ENCODE measurements at regions not wholly inside any gene's neighbourhood (a gene's known extent, or its start where the extent isn't known, plus 50 kb on each side); places are given as distances from the start of the nearest gene placed in this dataset.
"Not testable (repeated sequence)": the region's sequence is repeated elsewhere in the genome, so short reads cannot be mapped to it uniquely, and the experiment has no call there.

DNA sequence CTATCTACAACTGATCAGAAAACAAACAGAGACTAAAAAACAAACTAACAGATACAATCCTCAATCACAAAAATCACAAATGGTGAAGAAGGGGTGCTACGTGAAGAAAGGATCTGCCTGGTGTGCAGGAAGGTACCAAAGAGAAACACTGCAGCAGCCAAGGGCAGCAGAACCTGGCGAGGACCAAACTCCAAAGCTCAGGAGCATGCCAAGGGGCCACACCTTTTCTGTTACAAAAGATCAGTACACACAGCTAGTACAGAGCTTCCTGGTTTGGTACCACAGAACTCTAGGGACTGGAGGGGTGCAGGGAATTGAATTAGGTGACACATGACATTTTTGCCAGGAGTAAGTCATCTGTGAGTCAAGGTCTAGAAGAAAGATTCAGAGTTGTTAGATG, 107.4 kb upstream of the GRM7 start:
- DNase-seq (no peak), ATAC-seq (ENCODE audit: insufficient read depth, low read depth) (no peak)
- Histone ChIP-seq H3K79me2 (ENCODE audit: insufficient read depth, low read length) (no peaks in the 10 kb centered on the region), H3K36me3 (ENCODE audit: insufficient read depth, low read length) (no peaks in the 10 kb centered on the region), H3K27ac (ENCODE audit: low read length) (no peak overlapping the region), H2AFZ (ENCODE audit: low read depth, low read length) (no peak overlapping the region), H4K20me1 (ENCODE audit: insufficient read depth, low read length) (no peaks in the 10 kb centered on the region), H3K9ac (ENCODE audit: low read depth, low read length) (no peak overlapping the region), H3K4me1 (ENCODE audit: insufficient read depth, low read length) (no peaks in the 10 kb centered on the region), H3K27me3 (ENCODE audit: insufficient read depth, low read length, poor library complexity) (no peaks in the 10 kb centered on the region), H3K4me3 (ENCODE audit: low read depth in 1 of 2, low read length in 2 of 2) (no peak overlapping the region), H3K9me3 (ENCODE audit: insufficient read depth, low read length, severe bottlenecking) (no peaks in the 10 kb centered on the region), H3K4me2 (ENCODE audit: insufficient read depth, low read length) (no peak overlapping the region)
- TF ChIP-seq EZH2 (IDR thresholded peaks at IDR 0.05; ENCODE audit: borderline replicate concordance, low read depth, low read length, severe bottlenecking) = no peak
- TF ChIP-seq, protein P1, sequence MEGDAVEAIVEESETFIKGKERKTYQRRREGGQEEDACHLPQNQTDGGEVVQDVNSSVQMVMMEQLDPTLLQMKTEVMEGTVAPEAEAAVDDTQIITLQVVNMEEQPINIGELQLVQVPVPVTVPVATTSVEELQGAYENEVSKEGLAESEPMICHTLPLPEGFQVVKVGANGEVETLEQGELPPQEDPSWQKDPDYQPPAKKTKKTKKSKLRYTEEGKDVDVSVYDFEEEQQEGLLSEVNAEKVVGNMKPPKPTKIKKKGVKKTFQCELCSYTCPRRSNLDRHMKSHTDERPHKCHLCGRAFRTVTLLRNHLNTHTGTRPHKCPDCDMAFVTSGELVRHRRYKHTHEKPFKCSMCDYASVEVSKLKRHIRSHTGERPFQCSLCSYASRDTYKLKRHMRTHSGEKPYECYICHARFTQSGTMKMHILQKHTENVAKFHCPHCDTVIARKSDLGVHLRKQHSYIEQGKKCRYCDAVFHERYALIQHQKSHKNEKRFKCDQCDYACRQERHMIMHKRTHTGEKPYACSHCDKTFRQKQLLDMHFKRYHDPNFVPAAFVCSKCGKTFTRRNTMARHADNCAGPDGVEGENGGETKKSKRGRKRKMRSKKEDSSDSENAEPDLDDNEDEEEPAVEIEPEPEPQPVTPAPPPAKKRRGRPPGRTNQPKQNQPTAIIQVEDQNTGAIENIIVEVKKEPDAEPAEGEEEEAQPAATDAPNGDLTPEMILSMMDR (IDR thresholded peaks at IDR 0.05; ENCODE audit: borderline replicate concordance, extremely low read depth, low read length, poor library complexity, severe bottlenecking) = no peak

DNA sequence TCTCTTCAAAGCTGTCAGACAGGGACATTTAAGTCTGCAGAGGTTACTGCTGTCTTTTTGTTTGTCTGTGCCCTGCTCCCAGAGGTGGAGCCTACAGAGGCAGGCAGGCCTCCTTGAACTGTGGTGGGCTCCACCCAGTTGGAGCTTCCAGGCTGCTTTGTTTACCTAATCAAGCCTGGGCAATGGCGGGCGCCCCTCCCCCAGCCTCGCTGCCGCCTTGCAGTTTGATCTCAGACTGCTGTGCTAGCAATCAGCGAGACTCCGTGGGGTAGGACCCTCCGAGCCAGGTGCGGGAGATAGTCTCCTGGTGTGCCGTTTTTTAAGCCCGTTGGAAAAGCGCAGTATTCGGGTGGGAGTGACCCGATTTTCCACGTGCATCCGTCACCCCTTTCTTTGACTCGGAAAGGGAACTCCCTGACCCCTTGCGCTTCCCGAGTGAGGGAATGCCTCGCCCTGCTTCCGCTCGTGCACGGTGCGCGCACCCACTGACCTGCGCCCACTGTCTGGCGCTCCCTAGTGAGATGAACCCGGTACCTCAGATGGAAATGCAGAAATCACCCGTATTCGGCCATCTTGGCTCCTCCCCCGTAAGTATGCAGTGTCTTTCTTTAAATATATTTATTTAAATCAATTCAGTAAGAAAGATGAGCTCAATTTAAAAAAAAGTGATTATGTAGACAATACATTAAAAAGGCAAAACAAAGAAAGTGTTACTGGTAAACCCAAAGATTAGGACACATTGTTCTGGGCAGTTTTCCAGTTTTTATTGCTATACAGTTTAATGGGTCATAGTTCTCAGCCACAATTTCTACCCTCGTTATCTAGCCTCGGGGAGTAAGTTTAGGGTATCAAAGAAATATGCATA, 91.2 kb upstream of the GRM7 start:
- H3K36me3 ChIP-seq (ENCODE audit: insufficient read depth, low read length); H2AFZ ChIP-seq (ENCODE audit: low read depth, low read length); ATAC-seq (ENCODE audit: insufficient read depth, low read depth); H3K4me3 ChIP-seq (ENCODE audit: low read depth in 1 of 2, low read length in 2 of 2); H3K9me3 ChIP-seq (ENCODE audit: insufficient read depth, low read length, severe bottlenecking); H3K4me2 ChIP-seq (ENCODE audit: insufficient read depth, low read length); H3K27me3 ChIP-seq (ENCODE audit: insufficient read depth, low read length, poor library complexity); H3K4me1 ChIP-seq (ENCODE audit: insufficient read depth, low read length); H3K9ac ChIP-seq (ENCODE audit: low read depth, low read length); H3K79me2 ChIP-seq (ENCODE audit: insufficient read depth, low read length); H4K20me1 ChIP-seq (ENCODE audit: insufficient read depth, low read length); DNase-seq; H3K27ac ChIP-seq (ENCODE audit: low read length): not testable (repeated sequence)

DNA sequence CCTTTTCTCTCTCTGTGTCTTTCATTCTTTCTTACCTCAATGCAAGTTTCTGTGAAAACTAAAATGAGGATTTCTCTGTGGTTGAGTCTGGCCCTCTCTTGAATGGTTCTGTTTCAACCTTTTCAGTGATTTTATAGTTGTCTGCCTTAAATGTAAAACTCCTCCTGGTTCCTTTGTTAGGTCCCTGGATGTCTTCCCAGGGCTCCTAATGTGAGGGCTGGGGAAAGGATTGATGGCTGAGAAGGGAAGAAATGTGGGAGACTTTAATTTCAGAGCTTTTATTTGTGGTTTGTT, 90.6 kb upstream of the GRM7 start:
- no peak overlapping the region for H3K4me3 ChIP-seq (ENCODE audit: low read depth in 1 of 2, low read length in 2 of 2)
- no peak overlapping the region for H3K27ac ChIP-seq (ENCODE audit: low read length)
- TF ChIP-seq, protein P1 (IDR thresholded peaks at IDR 0.05; ENCODE audit: borderline replicate concordance, extremely low read depth, low read length, poor library complexity, severe bottlenecking) = no peak
- TF ChIP-seq EZH2 (IDR thresholded peaks at IDR 0.05; ENCODE audit: borderline replicate concordance, low read depth, low read length, severe bottlenecking) = no peak
- H3K9me3 ChIP-seq (ENCODE audit: insufficient read depth, low read length, severe bottlenecking) = no peaks in the 10 kb centered on the region
- no peak overlapping the region for H3K4me2 ChIP-seq (ENCODE audit: insufficient read depth, low read length)
- no peaks in the 10 kb centered on the region for H4K20me1 ChIP-seq (ENCODE audit: insufficient read depth, low read length)
- no peak overlapping the region for H2AFZ ChIP-seq (ENCODE audit: low read depth, low read length)
- H3K79me2 ChIP-seq (ENCODE audit: insufficient read depth, low read length) = no peaks in the 10 kb centered on the region
- ATAC-seq (ENCODE audit: insufficient read depth, low read depth) (no peak), DNase-seq (no peak)
- H3K9ac ChIP-seq (ENCODE audit: low read depth, low read length) = no peak overlapping the region
- no peaks in the 10 kb centered on the region for H3K36me3 ChIP-seq (ENCODE audit: insufficient read depth, low read length)
- no peaks in the 10 kb centered on the region for H3K27me3 ChIP-seq (ENCODE audit: insufficient read depth, low read length, poor library complexity)
- no peaks in the 10 kb centered on the region for H3K4me1 ChIP-seq (ENCODE audit: insufficient read depth, low read length)

DNA sequence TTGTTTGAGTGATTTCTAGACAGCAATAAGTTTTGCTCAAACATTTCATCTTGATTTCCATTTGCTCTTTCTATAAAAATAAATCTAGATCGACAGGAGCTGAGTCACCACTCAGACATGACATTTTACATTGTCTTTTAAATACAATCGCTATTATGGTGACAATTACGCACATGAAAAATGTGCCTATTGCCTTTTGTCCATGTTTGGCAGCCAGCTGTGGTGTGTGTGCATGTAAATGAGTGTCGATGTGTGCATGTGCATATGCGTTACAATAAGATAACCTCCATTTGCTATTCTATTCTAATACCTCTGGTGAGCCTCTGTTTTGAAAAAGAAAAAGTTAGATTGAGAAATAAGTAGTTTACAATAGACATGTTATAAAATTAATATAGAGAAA, 89.7 kb upstream of the GRM7 start:
- Histone ChIP-seq H3K36me3 (ENCODE audit: insufficient read depth, low read length) (no peaks in the 10 kb centered on the region), H3K9ac (ENCODE audit: low read depth, low read length) (no peak overlapping the region), H3K79me2 (ENCODE audit: insufficient read depth, low read length) (no peaks in the 10 kb centered on the region), H3K27ac (ENCODE audit: low read length) (no peak overlapping the region), H3K27me3 (ENCODE audit: insufficient read depth, low read length, poor library complexity) (no peaks in the 10 kb centered on the region), H3K4me1 (ENCODE audit: insufficient read depth, low read length) (no peaks in the 10 kb centered on the region), H3K4me2 (ENCODE audit: insufficient read depth, low read length) (no peak overlapping the region), H2AFZ (ENCODE audit: low read depth, low read length) (no peak overlapping the region), H4K20me1 (ENCODE audit: insufficient read depth, low read length) (no peaks in the 10 kb centered on the region), H3K4me3 (ENCODE audit: low read depth in 1 of 2, low read length in 2 of 2) (no peak overlapping the region), H3K9me3 (ENCODE audit: insufficient read depth, low read length, severe bottlenecking) (no peaks in the 10 kb centered on the region)
- TF ChIP-seq, protein P1 (IDR thresholded peaks at IDR 0.05; ENCODE audit: borderline replicate concordance, extremely low read depth, low read length, poor library complexity, severe bottlenecking) = no peak
- no peak for TF ChIP-seq EZH2 (IDR thresholded peaks at IDR 0.05; ENCODE audit: borderline replicate concordance, low read depth, low read length, severe bottlenecking)
- ATAC-seq (ENCODE audit: insufficient read depth, low read depth) (no peak), DNase-seq (no peak)

All from DND-41 (cell line).